Gastrocnemius medialis (tissue), 4 donors: ENCODE measurements at regions not wholly inside any gene's neighbourhood (a gene's known extent, or its start where the extent isn't known, plus 50 kb on each side); places are given as distances from the start of the nearest gene placed in this dataset.

ENCODE experiments used
- ATAC-seq, 2 donors: fragments of 150-250 bp; one replicate each; pipeline ENCODE4 v1.9.1; 2016
- DNase-seq, 2 donors: peaks; one replicate each; pipeline ENCODE4 v3.0.0-alpha.2; 2019
- H3K27ac ChIP-seq, 4 donors: fragments of 200-600 bp; sonication (generic); 1 replicate in 1 of 4; 2 replicates in 3 of 4; pipeline ENCODE4 v1.5.1; 2016 to 2018; ENCODE audit warnings: mild to moderate bottlenecking in 2 of 4, moderate library complexity in 1 of 4
- H3K27me3 ChIP-seq, 3 donors: fragments of 200-600 bp; sonication (generic) in 2 of 3; 1 replicate in 1 of 3; 2 replicates in 2 of 3; pipeline versions ENCODE4 v1.5.1 to v1.6.0; 2016 to 2019; ENCODE audit warnings: mild to moderate bottlenecking in 1 of 3, moderate library complexity in 1 of 3
- H3K36me3 ChIP-seq, 2 donors: fragments of 200-600 bp; sonication (generic) in 1 of 2; one replicate each; pipeline ENCODE4 v1.5.1; 2017 to 2018
- H3K4me1 ChIP-seq, 2 donors: fragments of 200-600 bp; sonication (generic) in 1 of 2; one replicate each; pipeline ENCODE4 v1.5.1; 2016 to 2017; ENCODE audit warnings: mild to moderate bottlenecking in 2 of 2
- H3K4me3 ChIP-seq, 4 donors: fragments of 200-600 bp; sonication (generic) in 3 of 4; 1 replicate in 1 of 4; 2 replicates in 3 of 4; pipeline ENCODE4 v1.5.1; 2016 to 2019; ENCODE audit warnings: mild to moderate bottlenecking in 2 of 4
- H3K9me3 ChIP-seq, 3 donors: fragments of 200-600 bp; sonication (generic) in 2 of 3; 1 replicate in 1 of 3; 2 replicates in 2 of 3; pipeline ENCODE4 v1.5.1; 2016 to 2019
- CTCF ChIP-seq, 5 experiments: fragments of 450-650 bp in 3 of 5; fragments of 200-600 bp in 2 of 5; sonication (generic) in 2 of 5; IDR thresholded peaks in 4 of 5; conservative IDR thresholded peaks in 1 of 5; 1 replicate in 4 of 5; 2 replicates in 1 of 5; pipeline ENCODE4 v1.5.1; 2016 to 2019; ENCODE audit warnings: antibody characterized with exemption in 5 of 5, mild to moderate bottlenecking in 3 of 5, moderate library complexity in 3 of 5
- POLR2A ChIP-seq, 2 donors: fragments of 450-650 bp; IDR thresholded peaks; one replicate each; pipeline ENCODE4 v1.6.1; 2017; ENCODE audit warnings: antibody characterized with exemption in 2 of 2, mild to moderate bottlenecking in 2 of 2, moderate library complexity in 2 of 2
- in situ Hi-C, 4 donors: fragments of 200-750 bp; cut with MboI; loops; one replicate each; pipeline versions ENCODE4 v1.15.0 to v1.8.0; 2017; ENCODE audit warnings: low sequenced_read_pairs in 4 of 4
- intact Hi-C: fragments of 100-400 bp; cut with DNase I; formaldehyde crosslinking; loops from one replicate; pipeline ENCODE4 v1.15.1; 2023; ENCODE audit warnings: low total_unique reads

DNA sequence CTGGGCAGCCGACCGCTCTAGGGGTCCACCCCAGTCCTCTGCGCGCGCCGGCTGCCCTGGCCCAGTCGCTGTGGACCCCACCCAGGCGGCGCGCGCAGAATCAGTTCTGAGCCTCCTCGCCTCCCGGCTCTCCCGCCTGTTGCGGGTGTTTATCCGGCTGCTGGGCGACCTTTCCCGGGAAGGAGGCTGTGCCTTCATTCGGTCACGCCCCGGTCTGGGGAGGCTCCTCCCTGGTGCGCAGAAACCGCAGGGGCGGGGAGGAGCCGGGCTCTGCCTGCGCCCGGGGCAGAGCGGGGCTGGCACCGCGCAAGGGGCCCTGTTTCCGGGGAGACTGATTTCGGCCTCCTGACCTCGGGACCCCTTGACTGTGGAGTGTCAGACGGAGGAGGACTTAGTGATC, 80.8 kb upstream of the EYS start:
- intact Hi-C loops (no loop called here), in situ Hi-C loops (no loop called here)
- Histone ChIP-seq H3K4me3 (no peak overlapping the region), H3K27me3 (no peaks in the 10 kb centered on the region), H3K36me3 (no peaks in the 10 kb centered on the region), H3K9me3 (no peaks in the 10 kb centered on the region), H3K4me1 (no peaks in the 10 kb centered on the region), H3K27ac (no peak overlapping the region)
- DNase-seq (no peak), ATAC-seq (no peak)
- no peak for TF ChIP-seq POLR2A (IDR thresholded peaks at IDR 0.05)
- TF ChIP-seq CTCF (IDR thresholded peaks at IDR 0.05 in 4 of 5, conservative IDR thresholded peaks at IDR 0.05 in 1 of 5) = no peak

- Histone ChIP-seq H3K4me1 (no peaks in the 10 kb centered on the region), H3K27ac (no peak overlapping the region), H3K36me3 (no peaks in the 10 kb centered on the region), H3K9me3 (no peaks in the 10 kb centered on the region), H3K4me3 (no peak overlapping the region), H3K27me3 (no peaks in the 10 kb centered on the region)
- TF ChIP-seq CTCF (IDR thresholded peaks at IDR 0.05 in 4 of 5, conservative IDR thresholded peaks at IDR 0.05 in 1 of 5) (no peak), POLR2A (IDR thresholded peaks at IDR 0.05) (no peak)
- ATAC-seq (no peak), DNase-seq (no peak)
- intact Hi-C loops = no loop called here
- in situ Hi-C loops = no loop called here
These were observed 79.8 kb upstream of the EYS start for GRCh38 chr6:65786815-65787214.

GRCh38 chr6:65780691-65781090, 73.7 kb upstream of the EYS start:
- no peaks in the 10 kb centered on the region for H3K36me3 ChIP-seq
- no peak overlapping the region for H3K27ac ChIP-seq
- in situ Hi-C loops (no loop called here), intact Hi-C loops (no loop called here)
- no peaks in the 10 kb centered on the region for H3K4me1 ChIP-seq
- DNase-seq (no peak), ATAC-seq (no peak)
- H3K27me3 ChIP-seq = no peaks in the 10 kb centered on the region
- H3K9me3 ChIP-seq = no peaks in the 10 kb centered on the region
- H3K4me3 ChIP-seq = no peak overlapping the region
- TF ChIP-seq CTCF (IDR thresholded peaks at IDR 0.05 in 4 of 5, conservative IDR thresholded peaks at IDR 0.05 in 1 of 5) (no peak), POLR2A (IDR thresholded peaks at IDR 0.05) (no peak)

GRCh38 chr6:65776332-65776731, 69.3 kb upstream of the EYS start:
- intact Hi-C loops = no loop called here
- Histone ChIP-seq H3K27me3 (no peaks in the 10 kb centered on the region), H3K27ac (no peak overlapping the region), H3K9me3 (no peaks in the 10 kb centered on the region), H3K36me3 (no peaks in the 10 kb centered on the region), H3K4me1 (no peaks in the 10 kb centered on the region), H3K4me3 (no peak overlapping the region)
- DNase-seq (no peak), ATAC-seq (no peak)
- in situ Hi-C loops = no loop called here
- TF ChIP-seq POLR2A (IDR thresholded peaks at IDR 0.05) = no peak
- no peak for TF ChIP-seq CTCF (IDR thresholded peaks at IDR 0.05 in 4 of 5, conservative IDR thresholded peaks at IDR 0.05 in 1 of 5)

GRCh38 chr6:65771946-65772345, 64.9 kb upstream of the EYS start:
- DNase-seq (no peak), ATAC-seq (no peak)
- Histone ChIP-seq H3K9me3 (no peaks in the 10 kb centered on the region), H3K36me3 (no peaks in the 10 kb centered on the region), H3K27me3 (no peaks in the 10 kb centered on the region), H3K4me3 (no peak overlapping the region), H3K4me1 (no peaks in the 10 kb centered on the region), H3K27ac (no peak overlapping the region)
- no peak for TF ChIP-seq CTCF (IDR thresholded peaks at IDR 0.05 in 4 of 5, conservative IDR thresholded peaks at IDR 0.05 in 1 of 5)
- TF ChIP-seq POLR2A (IDR thresholded peaks at IDR 0.05) = no peak
- intact Hi-C loops (no loop called here), in situ Hi-C loops (no loop called here)
